ENCODE measurements at regions not wholly inside any gene's neighbourhood (a gene's known extent, or its start where the extent isn't known, plus 50 kb on each side); places are given as distances from the start of the nearest gene placed in this dataset.

GRCh38 chr2:46821600-46821999 lies 94.0 kb downstream of the MCFD2 start:
- TF ChIP-seq CTCF (IDR thresholded peaks at IDR 0.05) = no peak
- TF ChIP-seq EZH2 (IDR thresholded peaks at IDR 0.05; ENCODE audit: borderline replicate concordance, insufficient read depth, low read depth, low read length, poor library complexity, severe bottlenecking) = no peak
